ENCODE measurements at regions not wholly inside any gene's neighbourhood (a gene's known extent, or its start where the extent isn't known, plus 50 kb on each side); places are given as distances from the start of the nearest gene placed in this dataset.
A peak's percentile ranks its signal among the peaks of the same experiment; 100 is the strongest.

GRCh38 chr11:122007601-122008071, 108.4 kb downstream of the BLID start:
- WGBS, 2 donors = 25 to 30% methylated on average over 4 of the region's 4 CpGs
- no peak overlapping the region for H3K9ac ChIP-seq (ENCODE audit: insufficient read depth in 1 of 2, low read length in 2 of 2)
- H3K4me3 ChIP-seq = no peak overlapping the region
- TF ChIP-seq, protein P1, sequence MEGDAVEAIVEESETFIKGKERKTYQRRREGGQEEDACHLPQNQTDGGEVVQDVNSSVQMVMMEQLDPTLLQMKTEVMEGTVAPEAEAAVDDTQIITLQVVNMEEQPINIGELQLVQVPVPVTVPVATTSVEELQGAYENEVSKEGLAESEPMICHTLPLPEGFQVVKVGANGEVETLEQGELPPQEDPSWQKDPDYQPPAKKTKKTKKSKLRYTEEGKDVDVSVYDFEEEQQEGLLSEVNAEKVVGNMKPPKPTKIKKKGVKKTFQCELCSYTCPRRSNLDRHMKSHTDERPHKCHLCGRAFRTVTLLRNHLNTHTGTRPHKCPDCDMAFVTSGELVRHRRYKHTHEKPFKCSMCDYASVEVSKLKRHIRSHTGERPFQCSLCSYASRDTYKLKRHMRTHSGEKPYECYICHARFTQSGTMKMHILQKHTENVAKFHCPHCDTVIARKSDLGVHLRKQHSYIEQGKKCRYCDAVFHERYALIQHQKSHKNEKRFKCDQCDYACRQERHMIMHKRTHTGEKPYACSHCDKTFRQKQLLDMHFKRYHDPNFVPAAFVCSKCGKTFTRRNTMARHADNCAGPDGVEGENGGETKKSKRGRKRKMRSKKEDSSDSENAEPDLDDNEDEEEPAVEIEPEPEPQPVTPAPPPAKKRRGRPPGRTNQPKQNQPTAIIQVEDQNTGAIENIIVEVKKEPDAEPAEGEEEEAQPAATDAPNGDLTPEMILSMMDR (IDR thresholded peaks at IDR 0.05; ENCODE audit: control extremely low read depth, extremely low read depth) = no peak
- H3K4me1 ChIP-seq (ENCODE audit: control insufficient read depth in 5 of 5, insufficient read depth in 5 of 5, low read length in 5 of 5) = peaks cover 0 to 5% (median 0%) of the 10 kb centered on the region in 5 donors
- no peaks in the 10 kb centered on the region for H3K9me3 ChIP-seq (ENCODE audit: control insufficient read depth in 4 of 4, insufficient read depth in 3 of 4, low read length in 3 of 4)
- peak overlapping the region in 1 of 2 donors; percentile 26 for H3K27ac ChIP-seq (ENCODE audit: low read depth in 1 of 2, low read length in 1 of 2)
- H3K36me3 ChIP-seq (ENCODE audit: control insufficient read depth in 4 of 4, insufficient read depth in 4 of 4, low read length in 4 of 4) = no peaks in the 10 kb centered on the region
- ATAC-seq (ENCODE audit: insufficient read depth, low FRiP score) (no peak), DNase-seq (peak; percentile 51 to 67 (median 52))
- no peaks in the 10 kb centered on the region for H3K27me3 ChIP-seq (ENCODE audit: control insufficient read depth in 3 of 3, insufficient read depth in 3 of 3, low read length in 2 of 3)

DNA sequence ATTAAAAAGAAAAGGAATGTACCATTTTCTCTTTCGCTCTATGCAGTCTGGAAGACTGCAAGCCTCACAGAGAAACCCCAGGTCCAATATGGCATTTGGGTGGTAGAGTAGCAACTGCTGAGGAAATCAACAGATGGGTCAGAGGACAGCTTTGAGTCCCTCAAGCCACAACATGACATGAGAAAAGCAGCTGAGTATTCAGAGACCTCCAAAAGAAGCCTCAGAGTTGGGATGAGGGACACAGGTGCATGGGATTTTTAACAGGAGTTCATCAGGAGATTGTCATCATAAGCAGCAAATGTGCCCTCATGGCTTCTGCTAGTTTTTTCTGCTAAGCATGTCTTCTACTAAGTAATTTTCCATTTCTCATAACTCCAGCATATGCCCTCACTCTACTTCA, 111.6 kb downstream of the BLID start:
- WGBS, 2 donors = 93 to 96% methylated on average over 1 of the region's 1 CpG
- H3K27ac ChIP-seq (ENCODE audit: low read depth in 1 of 2, low read length in 1 of 2) = no peak overlapping the region
- ATAC-seq (ENCODE audit: insufficient read depth, low FRiP score) (no peak), DNase-seq (no peak)
- TF ChIP-seq, protein P1 (IDR thresholded peaks at IDR 0.05; ENCODE audit: control extremely low read depth, extremely low read depth) = no peak
- H3K9ac ChIP-seq (ENCODE audit: insufficient read depth in 1 of 2, low read length in 2 of 2) = no peak overlapping the region
- H3K4me3 ChIP-seq = no peak overlapping the region
- no peaks in the 10 kb centered on the region for H3K9me3 ChIP-seq (ENCODE audit: control insufficient read depth in 4 of 4, insufficient read depth in 3 of 4, low read length in 3 of 4)
- H3K36me3 ChIP-seq (ENCODE audit: control insufficient read depth in 4 of 4, insufficient read depth in 4 of 4, low read length in 4 of 4) = no peaks in the 10 kb centered on the region
- H3K4me1 ChIP-seq (ENCODE audit: control insufficient read depth in 5 of 5, insufficient read depth in 5 of 5, low read length in 5 of 5) = peaks cover 0 to 5% (median 0%) of the 10 kb centered on the region in 5 donors
- H3K27me3 ChIP-seq (ENCODE audit: control insufficient read depth in 3 of 3, insufficient read depth in 3 of 3, low read length in 2 of 3) = no peaks in the 10 kb centered on the region

- no peak for DNase-seq
- Histone ChIP-seq H3K27me3 (ENCODE audit: control insufficient read depth in 3 of 3, insufficient read depth in 3 of 3, low read length in 2 of 3) (no peaks in the 10 kb centered on the region), H3K27ac (ENCODE audit: low read depth in 1 of 2, low read length in 1 of 2) (no peak overlapping the region), H3K36me3 (ENCODE audit: control insufficient read depth in 4 of 4, insufficient read depth in 4 of 4, low read length in 4 of 4) (no peaks in the 10 kb centered on the region), H3K4me1 (ENCODE audit: control insufficient read depth in 5 of 5, insufficient read depth in 5 of 5, low read length in 5 of 5) (peaks cover 0 to 5% (median 0%) of the 10 kb centered on the region in 5 donors), H3K9ac (ENCODE audit: insufficient read depth in 1 of 2, low read length in 2 of 2) (no peak overlapping the region), H3K4me3 (no peak overlapping the region), H3K9me3 (ENCODE audit: control insufficient read depth in 4 of 4, insufficient read depth in 3 of 4, low read length in 3 of 4) (no peaks in the 10 kb centered on the region)
- 43 to 70% methylated on average over 1 of the region's 1 CpG for WGBS, 2 donors
- TF ChIP-seq, protein P1 (IDR thresholded peaks at IDR 0.05; ENCODE audit: control extremely low read depth, extremely low read depth) = no peak
- ATAC-seq (ENCODE audit: insufficient read depth, low FRiP score) = no peak
These were observed 113.1 kb downstream of the BLID start for GRCh38 chr11:122002926-122003325.

DNA sequence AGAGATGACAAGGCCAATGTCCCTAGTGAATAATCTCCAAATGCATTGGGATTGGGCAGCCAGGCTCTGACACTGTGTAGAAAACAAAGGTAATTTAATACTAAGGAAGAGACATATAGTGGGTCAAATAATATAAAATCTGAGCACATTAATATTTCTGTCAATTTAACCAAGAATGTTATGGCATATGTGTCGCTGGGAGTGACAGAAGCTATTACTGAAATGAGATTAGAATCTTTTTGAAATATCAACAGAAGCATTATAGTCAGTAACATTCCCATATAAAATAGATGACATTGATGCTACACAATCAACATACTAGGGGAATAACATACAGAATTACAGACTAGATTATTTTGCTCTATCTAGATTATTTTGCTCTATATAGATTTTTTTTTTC, 114.0 kb downstream of the BLID start:
- Histone ChIP-seq H3K27ac (ENCODE audit: low read depth in 1 of 2, low read length in 1 of 2) (no peak overlapping the region), H3K36me3 (ENCODE audit: control insufficient read depth in 4 of 4, insufficient read depth in 4 of 4, low read length in 4 of 4) (no peaks in the 10 kb centered on the region), H3K27me3 (ENCODE audit: control insufficient read depth in 3 of 3, insufficient read depth in 3 of 3, low read length in 2 of 3) (no peaks in the 10 kb centered on the region), H3K4me3 (no peak overlapping the region), H3K9ac (ENCODE audit: insufficient read depth in 1 of 2, low read length in 2 of 2) (no peak overlapping the region), H3K9me3 (ENCODE audit: control insufficient read depth in 4 of 4, insufficient read depth in 3 of 4, low read length in 3 of 4) (no peaks in the 10 kb centered on the region), H3K4me1 (ENCODE audit: control insufficient read depth in 5 of 5, insufficient read depth in 5 of 5, low read length in 5 of 5) (no peaks in the 10 kb centered on the region)
- TF ChIP-seq, protein P1 (IDR thresholded peaks at IDR 0.05; ENCODE audit: control extremely low read depth, extremely low read depth) = no peak
- no peak for ATAC-seq (ENCODE audit: insufficient read depth, low FRiP score)
- 94% methylated on average over 1 of the region's 1 CpG for WGBS, 2 donors
- DNase-seq = no peak
